ENCODE measurements at regions not wholly inside any gene's neighbourhood (a gene's known extent, or its start where the extent isn't known, plus 50 kb on each side); places are given as distances from the start of the nearest gene placed in this dataset.
"Not testable (repeated sequence)": the region's sequence is repeated elsewhere in the genome, so short reads cannot be mapped to it uniquely, and the experiment has no call there.

GRCh38 chr12:82529101-82529500 lies 157.6 kb upstream of the TMTC2 start:
- DNase-seq (ENCODE audit: low spot score) = no peak

GRCh38 chr12:82529954-82530353 lies 156.8 kb upstream of the TMTC2 start:
- no peak for DNase-seq (ENCODE audit: low spot score)

- no peak for DNase-seq (ENCODE audit: low spot score)
Observed at GRCh38 chr12:82530394-82530793, 156.3 kb upstream of the TMTC2 start.

GRCh38 chr12:82533341-82533740 lies 153.4 kb upstream of the TMTC2 start:
- no peak for DNase-seq (ENCODE audit: low spot score)

GRCh38 chr12:82537436-82537835 lies 149.3 kb upstream of the TMTC2 start:
- DNase-seq (ENCODE audit: low spot score) = no peak

GRCh38 chr12:82554529-82554928 lies 132.2 kb upstream of the TMTC2 start:
- DNase-seq (ENCODE audit: low spot score) = no peak

GRCh38 chr12:82555699-82556098 lies 131.0 kb upstream of the TMTC2 start:
- no peak for DNase-seq (ENCODE audit: low spot score)

GRCh38 chr12:82565966-82566365 lies 120.7 kb upstream of the TMTC2 start:
- DNase-seq (ENCODE audit: low spot score) = no peak

GRCh38 chr12:82567688-82568087 lies 119.0 kb upstream of the TMTC2 start:
- DNase-seq (ENCODE audit: low spot score) = no peak

- no peak for DNase-seq (ENCODE audit: low spot score)
Observed at GRCh38 chr12:82574191-82574590, 112.5 kb upstream of the TMTC2 start.

- no peak for DNase-seq (ENCODE audit: low spot score)
Observed at GRCh38 chr12:82578725-82579124, 108.0 kb upstream of the TMTC2 start.

GRCh38 chr12:82583756-82584155 lies 103.0 kb upstream of the TMTC2 start:
- DNase-seq (ENCODE audit: low spot score) = no peak

- no peak for DNase-seq (ENCODE audit: low spot score)
Observed at GRCh38 chr12:82593143-82593542, 93.6 kb upstream of the TMTC2 start.

- peak; percentile 27 for DNase-seq (ENCODE audit: low spot score)
Observed at GRCh38 chr12:82593901-82594396, 92.8 kb upstream of the TMTC2 start.

GRCh38 chr12:82595941-82596340 lies 90.8 kb upstream of the TMTC2 start:
- DNase-seq (ENCODE audit: low spot score) = no peak

- no peak for DNase-seq (ENCODE audit: low spot score)
Observed at GRCh38 chr12:82596483-82596882, 90.2 kb upstream of the TMTC2 start.

GRCh38 chr12:82600379-82600778 lies 86.3 kb upstream of the TMTC2 start:
- DNase-seq (ENCODE audit: low spot score) = no peak

- DNase-seq (ENCODE audit: low spot score) = not testable (repeated sequence)
Observed at GRCh38 chr12:82603647-82604046, 83.1 kb upstream of the TMTC2 start.

- DNase-seq (ENCODE audit: low spot score) = no peak
Observed at GRCh38 chr12:82605115-82605514, 81.6 kb upstream of the TMTC2 start.

GRCh38 chr12:82608706-82609105 lies 78.0 kb upstream of the TMTC2 start:
- no peak for DNase-seq (ENCODE audit: low spot score)

GRCh38 chr12:82609234-82609914 lies 77.3 kb upstream of the TMTC2 start:
- no peak for DNase-seq (ENCODE audit: low spot score)

GRCh38 chr12:82619644-82620043 lies 67.1 kb upstream of the TMTC2 start:
- no peak for DNase-seq (ENCODE audit: low spot score)

- no peak for DNase-seq (ENCODE audit: low spot score)
Observed at GRCh38 chr12:82620917-82621316, 65.8 kb upstream of the TMTC2 start.

- DNase-seq (ENCODE audit: low spot score) = peak; percentile 90
Observed at GRCh38 chr12:82625523-82625922, 61.2 kb upstream of the TMTC2 start.
